Stimulated activated CD8-positive, alpha-beta memory T cell treated with anti-CD3 and anti-CD28 coated beads, Interleukin-12 subunit alpha, Interleukin-12 subunit beta, amount 100 ng/mL, for 24 hours (primary cell): ENCODE measurements at regions not wholly inside any gene's neighbourhood (a gene's known extent, or its start where the extent isn't known, plus 50 kb on each side); places are given as distances from the start of the nearest gene placed in this dataset.

Experiments
- DNase-seq: peaks from one replicate; pipeline ENCODE4 v3.0.0-alpha.2; 2020; ENCODE audit errors: extremely low read depth

GRCh38 chr4:19720190-19720589, 531.5 kb upstream of the SLIT2 start:
- no peak for DNase-seq

DNA sequence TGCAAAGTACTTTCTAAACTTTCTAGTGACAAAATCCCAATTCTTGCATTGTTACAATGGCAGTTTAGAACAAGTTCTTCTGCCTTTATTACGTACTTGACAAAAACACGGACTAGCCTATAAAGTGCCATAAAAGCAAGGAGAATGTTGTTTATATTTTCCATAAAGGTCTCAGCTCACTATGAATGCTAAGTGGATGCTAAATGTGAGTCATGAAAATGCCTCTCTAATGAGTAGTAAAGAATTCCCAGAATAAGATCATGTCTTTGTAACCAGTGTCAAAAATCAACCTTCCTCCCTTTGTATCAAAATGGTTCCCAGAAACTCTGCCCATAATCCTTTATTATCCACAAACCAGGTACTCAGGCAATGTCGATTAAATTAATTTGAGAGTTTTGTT, 539.8 kb upstream of the SLIT2 start:
- no peak for DNase-seq

GRCh38 chr4:19707876-19708275, 543.8 kb upstream of the SLIT2 start:
- no peak for DNase-seq

DNA sequence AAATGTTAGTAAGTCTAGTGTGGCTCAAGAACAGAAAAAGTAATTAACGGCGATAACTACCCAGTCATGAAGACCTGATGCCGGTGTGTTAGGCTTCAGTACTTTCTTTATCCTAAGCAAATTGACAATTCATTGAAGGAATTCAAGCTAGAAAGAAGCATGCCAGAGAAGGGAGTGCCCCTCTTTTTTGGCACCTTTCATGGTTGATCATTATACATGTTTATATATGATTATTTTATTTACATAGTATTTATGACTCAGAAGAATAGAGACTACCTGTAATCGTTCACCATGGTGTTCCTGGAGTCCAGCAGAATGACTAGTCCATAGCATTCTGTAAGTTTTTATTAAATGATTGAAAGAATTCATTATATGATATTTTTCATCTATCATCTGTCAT, 548.3 kb upstream of the SLIT2 start:
- DNase-seq: no peak

- no peak for DNase-seq
Measured at GRCh38 chr4:19700992-19701391, 550.7 kb upstream of the SLIT2 start.

DNA sequence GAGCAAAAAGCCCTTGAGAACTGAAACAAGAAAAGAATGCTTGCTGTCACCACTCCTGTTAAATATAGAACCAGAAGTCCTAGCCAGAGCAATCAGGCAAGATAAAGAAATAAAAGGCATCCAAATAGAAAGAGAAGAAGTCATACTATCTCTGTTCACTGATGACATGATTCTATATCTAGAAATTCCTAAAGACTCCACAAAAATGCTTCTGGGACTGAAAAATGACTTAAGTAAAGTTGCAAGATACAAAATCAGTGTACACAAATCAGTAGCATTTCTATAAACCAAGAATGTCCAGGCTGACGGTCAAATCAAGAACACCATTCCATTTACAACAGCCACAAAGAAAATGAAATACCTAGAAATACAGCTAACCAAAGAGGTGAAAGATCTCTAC, 552.7 kb upstream of the SLIT2 start:
- no peak for DNase-seq

- no peak for DNase-seq
Measured at GRCh38 chr4:19694812-19695211, 556.9 kb upstream of the SLIT2 start.

DNA sequence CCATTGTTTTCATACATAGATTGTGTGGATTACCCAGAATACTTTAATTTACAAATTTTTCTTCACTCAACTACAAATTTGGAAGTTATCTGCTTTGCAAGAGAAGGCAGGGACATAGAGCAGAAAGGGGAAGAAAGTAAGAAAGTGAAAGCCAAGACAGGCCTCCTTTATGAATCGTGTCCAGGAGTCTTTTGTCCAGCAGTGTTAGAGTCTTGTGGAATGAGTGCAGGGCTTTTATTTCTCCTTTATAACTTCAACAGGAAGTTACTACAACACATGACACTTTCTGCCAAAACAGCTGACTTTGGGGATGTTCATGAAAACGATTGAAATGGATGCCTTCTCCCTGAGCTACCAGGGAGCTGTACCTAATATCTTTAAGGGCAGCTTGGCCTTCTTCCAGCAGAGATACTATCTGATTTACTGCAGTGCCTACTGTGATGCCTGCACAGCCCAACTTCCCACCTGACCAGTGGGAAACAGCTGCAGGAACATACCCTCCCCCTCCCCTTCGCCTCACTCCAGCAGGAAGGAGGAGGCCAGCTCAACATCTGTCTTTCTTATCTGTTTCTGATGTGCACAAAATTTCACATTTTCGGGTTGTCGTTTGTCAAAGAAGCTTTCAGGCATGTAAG, 557.7 kb upstream of the SLIT2 start:
- no peak for DNase-seq

DNA sequence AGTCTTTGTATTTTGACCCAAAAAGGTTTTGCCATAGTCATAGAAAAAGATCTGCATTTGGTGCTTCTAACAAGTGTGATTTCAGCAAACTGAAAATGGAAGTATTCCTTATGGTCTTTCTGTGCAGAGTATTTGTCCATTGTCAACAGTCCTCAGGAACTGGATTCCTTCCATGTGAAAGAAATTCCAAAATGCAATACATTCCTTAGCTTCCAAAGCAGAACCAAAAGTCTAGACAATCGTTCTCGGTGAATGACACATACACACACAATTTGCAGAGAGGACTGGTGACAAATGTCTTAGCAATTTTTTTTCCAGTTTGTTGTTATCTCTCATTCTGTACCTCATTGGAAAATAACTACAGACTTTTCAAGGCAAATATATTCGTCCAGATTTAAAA, 562.2 kb upstream of the SLIT2 start:
- no peak for DNase-seq

DNA sequence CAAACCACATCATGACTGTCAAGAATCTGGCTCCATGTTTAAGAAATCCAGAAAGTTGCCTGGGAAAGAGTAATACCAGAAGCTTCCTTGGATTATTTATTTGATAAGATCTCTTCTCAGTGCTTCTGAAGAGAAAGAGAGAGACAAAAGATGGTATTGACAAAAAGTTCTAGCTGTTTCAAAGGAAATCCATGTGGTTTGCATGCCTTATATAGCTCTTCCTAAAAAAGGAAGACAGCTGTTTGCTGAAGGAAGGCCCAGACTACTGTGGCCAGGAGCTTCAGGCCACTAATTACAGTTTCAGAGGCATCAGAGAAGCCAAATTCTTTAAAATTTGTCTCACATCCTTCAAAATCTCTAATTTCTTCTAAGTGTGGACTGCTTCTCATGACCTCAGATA, 565.2 kb upstream of the SLIT2 start:
- DNase-seq: no peak

GRCh38 chr4:19684084-19684483, 567.6 kb upstream of the SLIT2 start:
- no peak for DNase-seq

DNA sequence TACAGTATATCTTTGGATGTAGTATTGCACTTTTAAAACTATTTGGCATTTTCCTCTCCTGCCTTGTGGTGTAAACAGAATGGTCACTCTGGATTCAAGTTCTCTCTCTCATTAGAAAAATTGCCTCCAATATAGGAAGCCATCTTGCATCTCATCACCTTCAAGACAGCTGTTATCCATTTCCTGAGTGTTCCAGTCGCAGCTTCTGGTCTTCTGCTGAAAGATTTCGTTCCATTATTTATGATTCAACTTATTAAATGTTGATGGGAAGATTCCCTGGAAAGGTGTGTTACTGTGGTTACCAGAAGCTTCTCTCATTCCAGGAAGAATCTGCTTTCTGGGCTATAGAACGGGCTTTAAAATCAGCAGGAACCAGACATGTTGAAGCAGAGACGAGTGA, 568.3 kb upstream of the SLIT2 start:
- DNase-seq: no peak

DNA sequence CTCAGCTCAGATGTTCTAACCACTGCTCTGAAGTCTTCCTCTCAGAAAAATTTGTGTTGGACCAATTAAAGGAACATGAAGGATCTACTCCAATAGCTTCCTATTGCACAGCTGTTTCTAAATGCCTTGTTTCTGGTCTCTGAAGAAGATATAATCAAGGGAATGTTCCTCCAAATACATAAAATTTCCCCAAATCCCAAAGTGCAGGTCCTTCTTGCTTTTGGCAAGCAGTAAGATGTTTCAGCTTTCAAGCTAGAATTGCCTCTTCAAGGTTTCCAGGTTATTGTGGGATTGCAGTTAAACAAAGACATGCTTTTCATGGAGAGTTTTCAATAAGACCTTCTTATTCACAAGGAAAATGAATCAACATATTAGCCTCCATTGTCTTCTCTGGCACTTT, 574.5 kb upstream of the SLIT2 start:
- DNase-seq: no peak

- no peak for DNase-seq
Measured at GRCh38 chr4:19675172-19675811, 576.4 kb upstream of the SLIT2 start.

- no peak for DNase-seq
Measured at GRCh38 chr4:19659101-19659500, 592.6 kb upstream of the SLIT2 start.

DNA sequence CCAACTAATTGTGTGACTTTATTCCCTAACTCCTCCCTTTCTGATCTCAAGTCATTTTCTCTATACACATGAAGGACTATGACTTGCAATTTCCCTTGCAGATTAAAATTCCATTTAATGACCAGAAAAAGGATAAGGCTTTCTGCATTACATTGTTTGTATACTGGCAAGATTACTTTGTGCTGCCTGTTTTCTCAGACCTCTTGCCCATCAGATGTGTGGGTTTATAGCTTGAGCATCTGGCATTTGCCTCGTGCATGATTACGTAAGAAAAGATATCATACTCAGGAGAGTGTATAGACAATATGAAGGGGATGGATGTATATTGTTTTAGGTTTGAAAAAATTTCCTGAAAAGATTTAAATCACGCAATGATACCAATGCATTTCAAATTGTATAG, 593.8 kb upstream of the SLIT2 start:
- no peak for DNase-seq

DNA sequence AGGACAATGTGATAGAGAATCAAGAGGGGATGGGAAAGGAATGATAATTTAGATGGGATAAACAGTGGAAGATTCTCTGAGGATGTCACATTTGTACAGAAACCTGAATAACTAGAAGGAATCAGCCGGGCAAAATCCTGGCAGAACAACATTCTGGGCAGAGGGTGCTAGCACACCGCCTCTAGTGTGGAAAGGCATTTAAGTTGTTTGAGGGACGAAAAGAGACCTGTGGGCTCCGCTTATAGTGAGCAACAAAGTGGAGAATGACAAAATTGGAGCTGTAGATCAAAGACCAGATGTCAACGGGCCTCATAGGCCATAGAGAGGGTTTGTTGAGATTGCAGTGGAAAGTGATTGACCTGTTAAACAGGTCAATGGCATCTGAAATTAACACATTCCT, 596.0 kb upstream of the SLIT2 start:
- DNase-seq: no peak

GRCh38 chr4:19650903-19651864, 600.5 kb upstream of the SLIT2 start:
- no peak for DNase-seq

GRCh38 chr4:19645589-19645988, 606.1 kb upstream of the SLIT2 start:
- DNase-seq: no peak

GRCh38 chr4:19636451-19636850, 615.3 kb upstream of the SLIT2 start:
- no peak for DNase-seq

DNA sequence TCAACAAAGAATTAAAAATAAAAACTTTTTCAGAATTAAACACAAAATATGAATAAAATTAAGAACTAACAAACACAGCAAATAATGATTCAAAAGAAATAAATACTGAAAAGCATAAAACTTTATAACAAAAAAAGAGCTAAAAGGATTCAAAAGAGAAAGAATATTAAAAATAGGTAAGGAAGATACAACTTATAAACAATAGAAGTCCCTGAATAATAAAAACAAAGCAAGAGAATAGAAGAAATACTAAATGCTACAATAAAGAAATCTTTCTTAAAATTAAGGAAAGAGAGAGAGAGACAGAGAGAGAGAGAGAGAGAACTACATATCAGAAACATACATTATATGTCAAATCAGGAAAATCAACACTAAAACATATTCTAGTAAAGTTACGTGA, 619.9 kb upstream of the SLIT2 start:
- DNase-seq: no peak

DNA sequence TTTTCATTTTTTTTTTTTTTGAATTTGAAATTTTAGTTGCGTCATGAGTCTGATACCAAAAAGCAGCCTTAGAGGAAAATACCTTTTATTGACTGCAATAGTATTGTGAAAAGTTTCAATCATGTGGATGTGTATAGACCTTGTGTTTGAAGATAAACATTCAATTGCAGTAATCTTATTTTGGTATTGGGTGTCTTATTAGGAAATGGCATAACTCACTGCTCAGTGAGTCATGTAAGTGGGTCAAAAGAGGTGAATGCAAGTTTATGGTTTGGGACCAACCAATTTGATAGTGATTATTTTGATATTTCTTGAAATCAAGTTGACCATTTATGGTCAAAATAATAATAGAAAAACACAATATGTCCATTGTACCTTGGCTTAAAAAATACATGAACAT, 627.8 kb upstream of the SLIT2 start:
- no peak for DNase-seq
